ENCODE measurements at regions not wholly inside any gene's neighbourhood (a gene's known extent, or its start where the extent isn't known, plus 50 kb on each side); places are given as distances from the start of the nearest gene placed in this dataset.

GRCh38 chrX:7546551-7547080 is 296.4 kb upstream of the VCX start:
- H3K27ac ChIP-seq (ENCODE audit: low read depth in 2 of 2, low read length in 2 of 2), result no peak overlapping the region

GRCh38 chrX:7545564-7545963 is 297.4 kb upstream of the VCX start:
- H3K9ac ChIP-seq (ENCODE audit: low read depth in 1 of 2, low read length in 2 of 2), result no peak overlapping the region

More at GRCh38 chrX:7546551-7547080, 296.4 kb upstream of the VCX start:
- Histone ChIP-seq H3K27me3 (ENCODE audit: control insufficient read depth in 2 of 2, insufficient read depth in 2 of 2, low read length in 2 of 2) (no peaks in the 10 kb centered on the region), H3K9ac (ENCODE audit: low read depth in 1 of 2, low read length in 2 of 2) (no peak overlapping the region), H3K4me1 (ENCODE audit: control insufficient read depth in 2 of 2, insufficient read depth in 2 of 2, low read length in 2 of 2) (no peaks in the 10 kb centered on the region), H3K9me3 (ENCODE audit: control insufficient read depth in 2 of 2, low read length in 2 of 2) (no peaks in the 10 kb centered on the region), H3K36me3 (ENCODE audit: control insufficient read depth in 2 of 2, insufficient read depth in 2 of 2, low read length in 2 of 2) (no peaks in the 10 kb centered on the region), H3K4me3 (ENCODE audit: low read length in 2 of 2) (no peak overlapping the region)

GRCh38 chrX:7542587-7543380 is 300.2 kb upstream of the VCX start:
- Histone ChIP-seq H3K27me3 (ENCODE audit: control insufficient read depth in 2 of 2, insufficient read depth in 2 of 2, low read length in 2 of 2) (no peaks in the 10 kb centered on the region), H3K9me3 (ENCODE audit: control insufficient read depth in 2 of 2, low read length in 2 of 2) (no peaks in the 10 kb centered on the region), H3K27ac (ENCODE audit: low read depth in 2 of 2, low read length in 2 of 2) (no peak overlapping the region), H3K36me3 (ENCODE audit: control insufficient read depth in 2 of 2, insufficient read depth in 2 of 2, low read length in 2 of 2) (no peaks in the 10 kb centered on the region), H3K9ac (ENCODE audit: low read depth in 1 of 2, low read length in 2 of 2) (no peak overlapping the region), H3K4me3 (ENCODE audit: low read length in 2 of 2) (no peak overlapping the region), H3K4me1 (ENCODE audit: control insufficient read depth in 2 of 2, insufficient read depth in 2 of 2, low read length in 2 of 2) (no peaks in the 10 kb centered on the region)

More at GRCh38 chrX:7545564-7545963, 297.4 kb upstream of the VCX start:
- H3K36me3 ChIP-seq (ENCODE audit: control insufficient read depth in 2 of 2, insufficient read depth in 2 of 2, low read length in 2 of 2), result no peaks in the 10 kb centered on the region
- no peak overlapping the region for H3K27ac ChIP-seq (ENCODE audit: low read depth in 2 of 2, low read length in 2 of 2)
- no peaks in the 10 kb centered on the region for H3K27me3 ChIP-seq (ENCODE audit: control insufficient read depth in 2 of 2, insufficient read depth in 2 of 2, low read length in 2 of 2)
- H3K4me3 ChIP-seq (ENCODE audit: low read length in 2 of 2), result no peak overlapping the region
- no peaks in the 10 kb centered on the region for H3K9me3 ChIP-seq (ENCODE audit: control insufficient read depth in 2 of 2, low read length in 2 of 2)
- no peaks in the 10 kb centered on the region for H3K4me1 ChIP-seq (ENCODE audit: control insufficient read depth in 2 of 2, insufficient read depth in 2 of 2, low read length in 2 of 2)

GRCh38 chrX:7522860-7523259 is 320.1 kb upstream of the VCX start:
- H3K27me3 ChIP-seq (ENCODE audit: control insufficient read depth in 2 of 2, insufficient read depth in 2 of 2, low read length in 2 of 2), result no peaks in the 10 kb centered on the region
- no peak overlapping the region for H3K9ac ChIP-seq (ENCODE audit: low read depth in 1 of 2, low read length in 2 of 2)
- no peak overlapping the region for H3K27ac ChIP-seq (ENCODE audit: low read depth in 2 of 2, low read length in 2 of 2)
- H3K4me3 ChIP-seq (ENCODE audit: low read length in 2 of 2), result no peak overlapping the region
- no peaks in the 10 kb centered on the region for H3K36me3 ChIP-seq (ENCODE audit: control insufficient read depth in 2 of 2, insufficient read depth in 2 of 2, low read length in 2 of 2)
- H3K4me1 ChIP-seq (ENCODE audit: control insufficient read depth in 2 of 2, insufficient read depth in 2 of 2, low read length in 2 of 2), result no peaks in the 10 kb centered on the region
- no peaks in the 10 kb centered on the region for H3K9me3 ChIP-seq (ENCODE audit: control insufficient read depth in 2 of 2, low read length in 2 of 2)

GRCh38 chrX:7515681-7516413 is 327.1 kb upstream of the VCX start:
- H3K9ac ChIP-seq (ENCODE audit: low read depth in 1 of 2, low read length in 2 of 2), result no peak overlapping the region
- no peaks in the 10 kb centered on the region for H3K9me3 ChIP-seq (ENCODE audit: control insufficient read depth in 2 of 2, low read length in 2 of 2)
- H3K4me1 ChIP-seq (ENCODE audit: control insufficient read depth in 2 of 2, insufficient read depth in 2 of 2, low read length in 2 of 2), result no peaks in the 10 kb centered on the region
- no peaks in the 10 kb centered on the region for H3K27me3 ChIP-seq (ENCODE audit: control insufficient read depth in 2 of 2, insufficient read depth in 2 of 2, low read length in 2 of 2)
- no peak overlapping the region for H3K4me3 ChIP-seq (ENCODE audit: low read length in 2 of 2)
- H3K36me3 ChIP-seq (ENCODE audit: control insufficient read depth in 2 of 2, insufficient read depth in 2 of 2, low read length in 2 of 2), result no peaks in the 10 kb centered on the region
- no peak overlapping the region for H3K27ac ChIP-seq (ENCODE audit: low read depth in 2 of 2, low read length in 2 of 2)

GRCh38 chrX:7514871-7515599 is 327.9 kb upstream of the VCX start:
- Histone ChIP-seq H3K4me3 (ENCODE audit: low read length in 2 of 2) (no peak overlapping the region), H3K27me3 (ENCODE audit: control insufficient read depth in 2 of 2, insufficient read depth in 2 of 2, low read length in 2 of 2) (no peaks in the 10 kb centered on the region)

GRCh38 chrX:7512845-7513244 is 330.1 kb upstream of the VCX start:
- Histone ChIP-seq H3K9ac (ENCODE audit: low read depth in 1 of 2, low read length in 2 of 2) (no peak overlapping the region), H3K36me3 (ENCODE audit: control insufficient read depth in 2 of 2, insufficient read depth in 2 of 2, low read length in 2 of 2) (no peaks in the 10 kb centered on the region), H3K4me3 (ENCODE audit: low read length in 2 of 2) (no peak overlapping the region), H3K9me3 (ENCODE audit: control insufficient read depth in 2 of 2, low read length in 2 of 2) (no peaks in the 10 kb centered on the region), H3K4me1 (ENCODE audit: control insufficient read depth in 2 of 2, insufficient read depth in 2 of 2, low read length in 2 of 2) (no peaks in the 10 kb centered on the region), H3K27me3 (ENCODE audit: control insufficient read depth in 2 of 2, insufficient read depth in 2 of 2, low read length in 2 of 2) (no peaks in the 10 kb centered on the region), H3K27ac (ENCODE audit: low read depth in 2 of 2, low read length in 2 of 2) (no peak overlapping the region)

More at GRCh38 chrX:7514871-7515599, 327.9 kb upstream of the VCX start:
- Histone ChIP-seq H3K36me3 (ENCODE audit: control insufficient read depth in 2 of 2, insufficient read depth in 2 of 2, low read length in 2 of 2) (no peaks in the 10 kb centered on the region), H3K9me3 (ENCODE audit: control insufficient read depth in 2 of 2, low read length in 2 of 2) (no peaks in the 10 kb centered on the region), H3K9ac (ENCODE audit: low read depth in 1 of 2, low read length in 2 of 2) (no peak overlapping the region), H3K27ac (ENCODE audit: low read depth in 2 of 2, low read length in 2 of 2) (no peak overlapping the region), H3K4me1 (ENCODE audit: control insufficient read depth in 2 of 2, insufficient read depth in 2 of 2, low read length in 2 of 2) (no peaks in the 10 kb centered on the region)

GRCh38 chrX:7503251-7503650 is 339.7 kb upstream of the VCX start:
- Histone ChIP-seq H3K4me3 (ENCODE audit: low read length in 2 of 2) (no peak overlapping the region), H3K9me3 (ENCODE audit: control insufficient read depth in 2 of 2, low read length in 2 of 2) (no peaks in the 10 kb centered on the region), H3K27me3 (ENCODE audit: control insufficient read depth in 2 of 2, insufficient read depth in 2 of 2, low read length in 2 of 2) (no peaks in the 10 kb centered on the region), H3K9ac (ENCODE audit: low read depth in 1 of 2, low read length in 2 of 2) (no peak overlapping the region), H3K4me1 (ENCODE audit: control insufficient read depth in 2 of 2, insufficient read depth in 2 of 2, low read length in 2 of 2) (no peaks in the 10 kb centered on the region), H3K36me3 (ENCODE audit: control insufficient read depth in 2 of 2, insufficient read depth in 2 of 2, low read length in 2 of 2) (no peaks in the 10 kb centered on the region), H3K27ac (ENCODE audit: low read depth in 2 of 2, low read length in 2 of 2) (no peak overlapping the region)

GRCh38 chrX:7500386-7500785 is 342.6 kb upstream of the VCX start:
- no peaks in the 10 kb centered on the region for H3K27me3 ChIP-seq (ENCODE audit: control insufficient read depth in 2 of 2, insufficient read depth in 2 of 2, low read length in 2 of 2)
- H3K4me3 ChIP-seq (ENCODE audit: low read length in 2 of 2), result no peak overlapping the region
- no peaks in the 10 kb centered on the region for H3K36me3 ChIP-seq (ENCODE audit: control insufficient read depth in 2 of 2, insufficient read depth in 2 of 2, low read length in 2 of 2)
- H3K9me3 ChIP-seq (ENCODE audit: control insufficient read depth in 2 of 2, low read length in 2 of 2), result no peaks in the 10 kb centered on the region
- H3K9ac ChIP-seq (ENCODE audit: low read depth in 1 of 2, low read length in 2 of 2), result no peak overlapping the region
- H3K4me1 ChIP-seq (ENCODE audit: control insufficient read depth in 2 of 2, insufficient read depth in 2 of 2, low read length in 2 of 2), result no peaks in the 10 kb centered on the region
- no peak overlapping the region for H3K27ac ChIP-seq (ENCODE audit: low read depth in 2 of 2, low read length in 2 of 2)

GRCh38 chrX:7486505-7486904 is 338.6 kb upstream of the PUDP start:
- Histone ChIP-seq H3K4me1 (ENCODE audit: control insufficient read depth in 2 of 2, insufficient read depth in 2 of 2, low read length in 2 of 2) (no peaks in the 10 kb centered on the region), H3K27me3 (ENCODE audit: control insufficient read depth in 2 of 2, insufficient read depth in 2 of 2, low read length in 2 of 2) (no peaks in the 10 kb centered on the region), H3K36me3 (ENCODE audit: control insufficient read depth in 2 of 2, insufficient read depth in 2 of 2, low read length in 2 of 2) (no peaks in the 10 kb centered on the region), H3K4me3 (ENCODE audit: low read length in 2 of 2) (no peak overlapping the region), H3K27ac (ENCODE audit: low read depth in 2 of 2, low read length in 2 of 2) (no peak overlapping the region), H3K9me3 (ENCODE audit: control insufficient read depth in 2 of 2, low read length in 2 of 2) (no peaks in the 10 kb centered on the region), H3K9ac (ENCODE audit: low read depth in 1 of 2, low read length in 2 of 2) (no peak overlapping the region)
